ENCODE measurements at regions not wholly inside any gene's neighbourhood (a gene's known extent, or its start where the extent isn't known, plus 50 kb on each side); places are given as distances from the start of the nearest gene placed in this dataset.

DNA sequence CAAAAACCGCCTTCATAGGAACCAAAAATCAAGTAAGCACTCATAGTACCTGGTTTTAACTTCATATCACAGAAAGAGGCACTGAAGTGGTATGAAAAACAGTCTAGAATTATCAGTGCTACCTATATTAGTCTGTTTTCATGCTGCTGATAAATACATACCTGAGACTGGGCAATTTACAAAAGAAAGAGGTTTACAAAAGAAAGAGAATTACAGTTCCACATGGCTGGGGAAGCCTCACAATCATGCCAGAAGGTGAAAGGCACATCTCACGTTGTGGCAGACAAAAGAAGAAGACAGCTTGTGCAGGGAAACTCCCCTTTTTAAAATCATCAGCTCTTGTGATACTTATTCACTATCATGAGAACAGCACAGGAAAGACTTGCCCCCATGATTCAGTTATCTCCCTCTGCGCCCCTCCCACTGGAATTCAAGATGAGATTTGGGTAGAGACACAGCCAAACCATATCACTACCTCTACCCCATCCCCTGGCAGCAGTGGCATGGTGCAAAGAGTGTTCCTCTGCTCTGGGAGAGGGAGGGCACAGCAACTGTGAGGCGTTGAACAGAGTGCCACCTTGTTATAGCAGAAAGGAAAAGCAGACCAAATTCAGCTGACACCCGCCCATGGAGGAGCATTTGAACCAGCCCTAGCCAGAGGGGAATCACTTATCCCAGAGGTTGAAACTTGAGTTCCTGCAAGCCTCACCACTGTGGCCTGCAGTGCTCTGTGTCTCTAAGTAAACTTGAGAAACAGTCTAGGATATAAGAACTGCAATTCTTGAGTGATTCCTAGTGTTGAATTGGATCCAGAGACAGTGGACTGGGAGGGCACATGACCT is 61.9 kb upstream of the PTPRZ1 start:
- Histone ChIP-seq H3K4me3 (ENCODE audit: low read length) (no peak overlapping the region), H3K4me1 (ENCODE audit: low read length) (no peaks in the 10 kb centered on the region), H2AFZ (ENCODE audit: low read length) (no peak overlapping the region), H3K9me2 (replicated peaks; ENCODE audit: insufficient read depth, low read length) (no peaks in the 10 kb centered on the region), H3K9ac (ENCODE audit: low read length) (no peak overlapping the region), H3K36me3 (ENCODE audit: insufficient read depth, low read length) (no peaks in the 10 kb centered on the region), H3K27me3 (ENCODE audit: low read length) (no peaks in the 10 kb centered on the region), H3K4me2 (ENCODE audit: low read depth, low read length, poor library complexity, severe bottlenecking) (no peak overlapping the region), H3K79me2 (ENCODE audit: low read length) (no peaks in the 10 kb centered on the region), H3K9me3 (ENCODE audit: low read length) (0 out of 2 replicates have a peak, but pooled peaks cover 2% of the 10 kb centered on the region), H4K20me1 (ENCODE audit: insufficient read depth, low read depth, low read length) (no peaks in the 10 kb centered on the region), H3K27ac (ENCODE audit: low read length) (no peak overlapping the region)
- no peak for DNase-seq

DNA sequence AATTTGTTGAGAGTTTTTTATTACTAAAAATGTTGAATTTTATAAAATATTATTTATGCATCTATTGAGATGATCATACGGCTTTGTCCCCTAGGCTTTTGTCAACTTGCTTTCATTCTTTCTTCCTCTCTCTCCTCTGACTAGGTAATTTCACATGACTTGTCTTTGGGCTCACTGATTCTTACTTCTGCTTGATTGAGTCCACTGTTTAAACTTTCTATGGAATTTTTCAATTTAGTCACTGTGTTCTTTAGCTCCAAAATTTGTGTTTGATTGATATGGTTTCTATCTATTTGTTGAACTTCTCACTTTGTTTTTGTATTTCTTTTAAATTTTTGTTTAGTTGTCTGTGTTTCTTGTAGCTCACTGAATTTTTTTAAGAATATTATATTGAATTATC is 65.9 kb upstream of the PTPRZ1 start:
- no peaks in the 10 kb centered on the region for H3K9me2 ChIP-seq (replicated peaks; ENCODE audit: insufficient read depth, low read length)
- no peak overlapping the region for H2AFZ ChIP-seq (ENCODE audit: low read length)
- no peak overlapping the region for H3K4me3 ChIP-seq (ENCODE audit: low read length)
- no peak for DNase-seq
- no peak overlapping the region for H3K4me2 ChIP-seq (ENCODE audit: low read depth, low read length, poor library complexity, severe bottlenecking)
- no peak overlapping the region for H3K9ac ChIP-seq (ENCODE audit: low read length)
- no peaks in the 10 kb centered on the region for H3K79me2 ChIP-seq (ENCODE audit: low read length)
- H3K36me3 ChIP-seq (ENCODE audit: insufficient read depth, low read length) = no peaks in the 10 kb centered on the region
- H3K4me1 ChIP-seq (ENCODE audit: low read length) = no peaks in the 10 kb centered on the region
- H4K20me1 ChIP-seq (ENCODE audit: insufficient read depth, low read depth, low read length) = no peaks in the 10 kb centered on the region
- no peak overlapping the region for H3K27ac ChIP-seq (ENCODE audit: low read length)
- H3K27me3 ChIP-seq (ENCODE audit: low read length) = no peaks in the 10 kb centered on the region
- 0 out of 2 replicates have a peak, but pooled peaks cover 2% of the 10 kb centered on the region for H3K9me3 ChIP-seq (ENCODE audit: low read length)

DNA sequence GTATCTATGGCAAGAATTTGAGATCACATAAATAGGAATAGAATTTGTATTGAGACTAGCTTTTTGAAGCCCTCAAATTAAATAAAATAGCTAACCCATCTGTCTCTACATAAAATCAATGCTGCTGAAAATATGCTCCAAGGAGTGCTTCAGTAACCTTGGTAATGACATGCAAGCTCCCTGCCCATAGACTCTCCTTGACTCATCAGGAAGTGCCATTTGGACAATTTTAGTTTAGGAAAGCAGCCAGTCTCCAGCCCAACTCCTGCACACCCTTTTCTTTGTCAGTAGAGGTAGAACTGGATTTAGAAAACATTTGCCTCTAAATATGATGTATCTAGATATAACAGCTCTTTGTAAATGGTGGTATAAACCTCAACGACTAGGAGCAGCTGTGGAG is 69.9 kb upstream of the PTPRZ1 start:
- Histone ChIP-seq H3K4me1 (ENCODE audit: low read length) (no peaks in the 10 kb centered on the region), H3K27me3 (ENCODE audit: low read length) (no peaks in the 10 kb centered on the region), H3K9ac (ENCODE audit: low read length) (no peak overlapping the region)

DNA sequence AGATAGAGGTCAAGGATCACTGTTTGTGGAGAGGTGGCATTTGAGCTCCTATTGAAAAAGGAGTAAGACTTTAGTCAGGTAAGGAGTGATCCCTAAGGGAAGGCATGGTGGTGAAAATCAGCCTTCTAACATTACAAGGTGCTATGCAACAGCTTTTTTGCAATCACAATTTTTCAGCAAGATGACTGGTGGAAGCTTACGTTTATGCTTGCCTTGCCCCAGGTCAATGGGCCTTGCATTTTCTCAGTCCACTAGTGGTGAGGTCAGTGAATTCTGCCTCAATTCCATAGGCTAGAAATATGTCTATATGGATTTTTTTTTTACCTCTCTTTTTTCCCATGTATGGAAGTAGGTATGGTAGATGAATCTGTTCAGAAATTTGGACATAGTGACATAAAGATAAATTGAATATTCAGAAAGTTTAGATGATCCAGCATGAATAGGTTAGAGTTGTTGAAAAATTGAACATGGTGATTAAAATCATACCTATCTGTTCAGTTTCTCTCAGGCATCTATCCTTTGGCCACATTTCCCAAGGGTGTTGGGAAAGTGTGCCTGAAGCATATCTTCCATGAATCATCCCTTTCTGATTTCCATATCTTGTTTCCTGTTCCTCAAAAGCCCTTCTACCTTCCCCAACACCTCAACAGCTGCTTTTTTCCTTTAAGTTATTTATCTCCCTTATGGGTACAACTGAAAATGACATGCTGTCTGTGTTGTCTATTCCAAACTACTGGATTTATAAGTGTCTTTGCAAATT is 71.9 kb upstream of the PTPRZ1 start:
- H3K9me3 ChIP-seq (ENCODE audit: low read length) = no peaks in the 10 kb centered on the region
- DNase-seq = no peak
- H3K4me1 ChIP-seq (ENCODE audit: low read length) = no peaks in the 10 kb centered on the region
- H3K79me2 ChIP-seq (ENCODE audit: low read length) = no peaks in the 10 kb centered on the region
- no peaks in the 10 kb centered on the region for H3K27me3 ChIP-seq (ENCODE audit: low read length)
- H4K20me1 ChIP-seq (ENCODE audit: insufficient read depth, low read depth, low read length) = no peaks in the 10 kb centered on the region
- H3K36me3 ChIP-seq (ENCODE audit: insufficient read depth, low read length) = no peaks in the 10 kb centered on the region
- H3K9ac ChIP-seq (ENCODE audit: low read length) = no peak overlapping the region
- H3K9me2 ChIP-seq (replicated peaks; ENCODE audit: insufficient read depth, low read length) = no peaks in the 10 kb centered on the region
- no peak overlapping the region for H3K4me3 ChIP-seq (ENCODE audit: low read length)
- H3K27ac ChIP-seq (ENCODE audit: low read length) = no peak overlapping the region
- no peak overlapping the region for H2AFZ ChIP-seq (ENCODE audit: low read length)
- H3K4me2 ChIP-seq (ENCODE audit: low read depth, low read length, poor library complexity, severe bottlenecking) = no peak overlapping the region

More for the DNA sequence above, 69.9 kb upstream of the PTPRZ1 start:
- Histone ChIP-seq H3K9me3 (ENCODE audit: low read length) (0 out of 2 replicates have a peak, but pooled peaks cover 2% of the 10 kb centered on the region), H3K9me2 (replicated peaks; ENCODE audit: insufficient read depth, low read length) (no peaks in the 10 kb centered on the region), H4K20me1 (ENCODE audit: insufficient read depth, low read depth, low read length) (no peaks in the 10 kb centered on the region), H3K4me2 (ENCODE audit: low read depth, low read length, poor library complexity, severe bottlenecking) (no peak overlapping the region), H3K79me2 (ENCODE audit: low read length) (no peaks in the 10 kb centered on the region), H3K4me3 (ENCODE audit: low read length) (no peak overlapping the region), H3K36me3 (ENCODE audit: insufficient read depth, low read length) (no peaks in the 10 kb centered on the region), H3K27ac (ENCODE audit: low read length) (no peak overlapping the region), H2AFZ (ENCODE audit: low read length) (no peak overlapping the region)
- DNase-seq = no peak

DNA sequence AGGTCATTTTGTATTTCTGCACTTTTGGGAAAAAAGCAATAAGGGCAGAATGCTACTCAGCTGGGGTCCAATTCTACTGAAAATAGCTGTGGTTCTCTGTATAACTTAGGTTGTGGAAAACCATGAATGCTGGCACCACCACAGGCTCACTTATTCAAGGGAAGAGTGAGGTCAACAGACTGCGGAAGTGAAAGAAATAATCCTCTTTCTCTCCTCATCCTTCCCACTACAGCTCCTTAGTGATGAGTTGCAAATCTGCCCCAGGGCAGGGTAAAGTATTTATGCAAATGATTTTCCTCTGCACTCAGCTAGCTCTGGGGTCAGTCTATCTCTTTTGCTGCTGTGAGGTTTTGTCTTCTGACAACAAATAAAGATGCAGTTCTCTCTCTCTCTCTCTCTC is 74.1 kb upstream of the PTPRZ1 start:
- no peak overlapping the region for H3K4me3 ChIP-seq (ENCODE audit: low read length)
- no peaks in the 10 kb centered on the region for H3K4me1 ChIP-seq (ENCODE audit: low read length)
- no peaks in the 10 kb centered on the region for H3K9me3 ChIP-seq (ENCODE audit: low read length)
- H3K36me3 ChIP-seq (ENCODE audit: insufficient read depth, low read length) = no peaks in the 10 kb centered on the region
- DNase-seq = no peak
- no peak overlapping the region for H3K4me2 ChIP-seq (ENCODE audit: low read depth, low read length, poor library complexity, severe bottlenecking)
- H3K27ac ChIP-seq (ENCODE audit: low read length) = no peak overlapping the region
- H3K9me2 ChIP-seq (replicated peaks; ENCODE audit: insufficient read depth, low read length) = no peaks in the 10 kb centered on the region
- no peaks in the 10 kb centered on the region for H4K20me1 ChIP-seq (ENCODE audit: insufficient read depth, low read depth, low read length)
- no peak overlapping the region for H2AFZ ChIP-seq (ENCODE audit: low read length)
- H3K79me2 ChIP-seq (ENCODE audit: low read length) = no peaks in the 10 kb centered on the region
- no peak overlapping the region for H3K9ac ChIP-seq (ENCODE audit: low read length)
- H3K27me3 ChIP-seq (ENCODE audit: low read length) = no peaks in the 10 kb centered on the region

DNA sequence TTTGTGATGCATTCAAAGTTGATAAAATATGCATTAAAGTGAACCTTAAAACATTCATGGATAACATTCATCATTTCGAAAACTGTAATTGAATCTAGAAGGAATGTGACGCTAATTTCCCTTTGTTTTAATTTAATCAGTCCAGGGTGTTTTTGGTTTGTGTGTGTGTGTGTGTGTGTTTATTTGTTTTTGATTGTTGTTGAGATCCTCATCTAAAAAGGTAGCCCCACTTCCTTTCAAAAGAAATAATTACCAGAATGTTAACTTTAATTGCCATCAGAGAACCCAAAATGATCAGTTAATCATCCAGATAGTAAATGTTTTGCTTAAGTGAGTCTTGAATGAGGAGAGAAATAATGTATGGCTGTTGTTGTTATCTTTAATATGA is 74.5 kb upstream of the PTPRZ1 start:
- Histone ChIP-seq H3K79me2 (ENCODE audit: low read length) (no peaks in the 10 kb centered on the region), H3K9me3 (ENCODE audit: low read length) (no peaks in the 10 kb centered on the region)

DNA sequence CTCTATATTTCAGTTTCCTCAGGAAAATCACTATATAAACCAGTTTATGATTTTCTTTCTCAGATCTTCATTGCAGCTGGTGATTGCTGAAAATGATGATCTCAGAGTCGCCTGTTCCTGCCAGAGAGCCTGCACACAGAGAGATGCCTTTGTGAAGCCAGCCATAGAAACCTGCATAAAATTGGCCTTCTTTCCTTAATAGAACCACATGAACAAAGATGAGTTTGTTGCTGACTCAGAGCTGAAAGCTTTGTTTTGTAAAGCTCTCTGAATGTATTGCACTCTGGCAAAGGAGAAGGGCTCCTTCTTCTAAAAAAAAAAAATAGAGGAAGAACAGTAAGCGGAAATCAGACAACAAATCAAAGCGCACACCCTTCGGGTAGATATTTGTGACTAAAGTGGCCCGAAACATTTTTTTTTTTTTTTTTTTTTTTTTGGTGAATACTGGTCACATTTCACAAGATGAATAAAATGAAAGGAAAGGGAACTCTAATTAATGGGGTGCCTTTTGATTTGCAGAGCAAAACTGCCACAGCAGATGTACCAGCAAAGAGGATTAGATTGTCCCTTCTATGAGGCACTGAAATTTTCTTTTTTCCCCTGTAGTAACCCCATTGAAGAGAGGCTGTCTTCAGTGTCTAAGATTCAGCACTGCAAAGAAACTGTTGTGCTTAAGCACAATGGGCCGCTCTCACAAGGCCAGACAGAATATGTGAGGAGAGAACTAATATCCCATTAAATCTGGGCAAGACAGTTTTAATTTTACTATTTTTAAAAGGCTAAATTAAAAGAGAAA is 75.1 kb upstream of the PTPRZ1 start:
- Histone ChIP-seq H3K27ac (ENCODE audit: low read length) (no peak overlapping the region), H3K9me3 (ENCODE audit: low read length) (no peaks in the 10 kb centered on the region), H3K9me2 (replicated peaks; ENCODE audit: insufficient read depth, low read length) (no peaks in the 10 kb centered on the region), H3K4me1 (ENCODE audit: low read length) (no peaks in the 10 kb centered on the region), H3K27me3 (ENCODE audit: low read length) (no peaks in the 10 kb centered on the region), H4K20me1 (ENCODE audit: insufficient read depth, low read depth, low read length) (no peaks in the 10 kb centered on the region), H3K36me3 (ENCODE audit: insufficient read depth, low read length) (no peaks in the 10 kb centered on the region), H3K9ac (ENCODE audit: low read length) (no peak overlapping the region), H3K79me2 (ENCODE audit: low read length) (no peaks in the 10 kb centered on the region), H2AFZ (ENCODE audit: low read length) (no peak overlapping the region), H3K4me2 (ENCODE audit: low read depth, low read length, poor library complexity, severe bottlenecking) (no peak overlapping the region), H3K4me3 (ENCODE audit: low read length) (no peak overlapping the region)
- DNase-seq = no peak

More for the DNA sequence above, 74.5 kb upstream of the PTPRZ1 start:
- H3K9me2 ChIP-seq (replicated peaks; ENCODE audit: insufficient read depth, low read length) = no peaks in the 10 kb centered on the region
- H3K4me3 ChIP-seq (ENCODE audit: low read length) = no peak overlapping the region
- DNase-seq = no peak
- H3K4me1 ChIP-seq (ENCODE audit: low read length) = no peaks in the 10 kb centered on the region
- H3K27ac ChIP-seq (ENCODE audit: low read length) = no peak overlapping the region
- no peaks in the 10 kb centered on the region for H3K36me3 ChIP-seq (ENCODE audit: insufficient read depth, low read length)
- no peak overlapping the region for H3K9ac ChIP-seq (ENCODE audit: low read length)
- H3K27me3 ChIP-seq (ENCODE audit: low read length) = no peaks in the 10 kb centered on the region
- no peaks in the 10 kb centered on the region for H4K20me1 ChIP-seq (ENCODE audit: insufficient read depth, low read depth, low read length)
- no peak overlapping the region for H3K4me2 ChIP-seq (ENCODE audit: low read depth, low read length, poor library complexity, severe bottlenecking)
- no peak overlapping the region for H2AFZ ChIP-seq (ENCODE audit: low read length)

Measured in Karpas-422 (cell line).